GM12878 (cell line): ENCODE measurements at regions not wholly inside any gene's neighbourhood (a gene's known extent, or its start where the extent isn't known, plus 50 kb on each side); places are given as distances from the start of the nearest gene placed in this dataset.

Experiments used
- DPF2 ChIP-seq: fragments of 450-650 bp; IDR thresholded peaks from 2 replicates; pipeline ENCODE4 v1.6.1; 2017; ENCODE audit warnings: mild to moderate bottlenecking
- HDGF ChIP-seq: fragments of 450-650 bp; IDR thresholded peaks from 2 replicates; pipeline ENCODE4 v1.6.1; 2016; ENCODE audit warnings: antibody characterized with exemption
- IKZF2 ChIP-seq, 2 experiments: fragments of 450-650 bp; IDR thresholded peaks; 2 replicates each; pipeline ENCODE4 v1.6.1; 2017; ENCODE audit warnings: mild to moderate bottlenecking in 2 of 2, moderate library complexity in 2 of 2
- KDM1A ChIP-seq: fragments of 200-600 bp; sonication (generic); IDR thresholded peaks from 2 replicates; pipeline ENCODE4 v1.6.1; 2016; ENCODE audit warnings: borderline replicate concordance
- MEF2B ChIP-seq: fragments of 450-650 bp; IDR thresholded peaks from 2 replicates; pipeline ENCODE4 v1.6.1; 2018; ENCODE audit warnings: mild to moderate bottlenecking, moderate library complexity; ENCODE audit not compliant: partially characterized antibody, poor library complexity, severe bottlenecking
- MTA2 ChIP-seq: fragments of 450-650 bp; IDR thresholded peaks from 2 replicates; pipeline ENCODE4 v1.6.1; 2016; ENCODE audit warnings: low read depth, mild to moderate bottlenecking, moderate library complexity
- POLR2AphosphoS2 ChIP-seq: IDR thresholded peaks from 2 replicates; pipeline ENCODE4 v1.6.1; 2011; ENCODE audit warnings: low read depth, mild to moderate bottlenecking, low read length, improper control_type of control experiment, moderate library complexity
- PRDM15 ChIP-seq: fragments of 450-650 bp; formaldehyde crosslinking; IDR thresholded peaks from 2 replicates; pipeline ENCODE4 v1.4.0; 2020; ENCODE audit warnings: mild to moderate bottlenecking, moderate library complexity
- SPI1 ChIP-seq: IDR thresholded peaks from 2 replicates; pipeline ENCODE4 v1.6.1; 2011; ENCODE audit warnings: low read depth, mild to moderate bottlenecking, low read length, moderate library complexity, borderline replicate concordance; ENCODE audit not compliant: insufficient read depth
- ZBTB11 ChIP-seq: fragments of 450-650 bp; formaldehyde crosslinking; IDR thresholded peaks from 2 replicates; pipeline ENCODE4 v1.5.0; 2022; ENCODE audit warnings: mild to moderate bottlenecking, missing genetic modification characterization
- ZBTB4 ChIP-seq: fragments of 450-650 bp; formaldehyde crosslinking; IDR thresholded peaks from 2 replicates; pipeline ENCODE4 v1.4.0; 2022; ENCODE audit warnings: mild to moderate bottlenecking, moderate library complexity
- ZNF687 ChIP-seq: fragments of 450-650 bp; IDR thresholded peaks from 2 replicates; pipeline ENCODE4 v1.6.1; 2017; ENCODE audit warnings: mild to moderate bottlenecking, moderate library complexity

- TF ChIP-seq ZNF687 (peak; percentile 95), POLR2AphosphoS2 (no peak), MTA2 (peak; percentile 48; the same call in 1 of the 2 replicates), ZBTB4 (CRISPR knock-in tag) (peak; percentile 90), DPF2 (peak; percentile 31), KDM1A (no peak), SPI1 (peak; percentile 87), PRDM15 (CRISPR knock-in tag) (peak; percentile 84), IKZF2 (IDR thresholded peaks at IDR 0.05) (0 out of 4 replicates have a peak, but pooled peaks of 1 of the 2 experiments have one; percentile 40), ZBTB11 (CRISPR knock-in tag) (no peak), HDGF (0 out of 2 replicates have a peak, but pooled peaks have one; percentile 26), MEF2B (peak; percentile 9)
These were observed 297.4 kb upstream of the SGCG start (continued) for GRCh38 chr13:22883262-22883840.
